ENCODE measurements at regions not wholly inside any gene's neighbourhood (a gene's known extent, or its start where the extent isn't known, plus 50 kb on each side); places are given as distances from the start of the nearest gene placed in this dataset.

- DNase-seq (ENCODE audit: low read depth, low spot score) (no peak), FAIRE-seq (no peak)
- Histone ChIP-seq H3K79me2 (ENCODE audit: control insufficient read depth, insufficient read depth, low read length) (no peaks in the 10 kb centered on the region), H3K9me3 (ENCODE audit: control insufficient read depth, low read depth, low read length) (peaks cover 2% of the 10 kb centered on the region), H4K20me1 (ENCODE audit: control insufficient read depth, extremely low read depth, insufficient read depth, low read length) (no peaks in the 10 kb centered on the region), H3K4me3 (ENCODE audit: control insufficient read depth in 2 of 3, extremely low read depth in 1 of 3, insufficient read depth in 2 of 3, low read depth in 1 of 3, low read length in 3 of 3) (no peak overlapping the region), H3K9ac (ENCODE audit: control insufficient read depth, extremely low read depth, insufficient read depth, low read length) (no peak overlapping the region), H2AFZ (ENCODE audit: control insufficient read depth, low read length) (no peak overlapping the region), H3K9me1 (ENCODE audit: control insufficient read depth, extremely low read depth, insufficient read depth, low read length) (no peaks in the 10 kb centered on the region), H3K27me3 (ENCODE audit: control insufficient read depth, extremely low read depth, insufficient read depth, low read length) (no peaks in the 10 kb centered on the region), H3K4me1 (ENCODE audit: control insufficient read depth, extremely low read depth, insufficient read depth, low read length) (no peaks in the 10 kb centered on the region), H3K4me2 (ENCODE audit: control insufficient read depth, extremely low read depth, insufficient read depth, low read depth, low read length) (no peak overlapping the region), H3K27ac (ENCODE audit: control insufficient read depth, insufficient read depth, low read length) (no peak overlapping the region), H3K36me3 (ENCODE audit: control insufficient read depth in 2 of 2, extremely low read depth in 1 of 2, insufficient read depth in 2 of 2, low read length in 2 of 2) (no peaks in the 10 kb centered on the region)
- dilution Hi-C loops (cut with MboI; ENCODE audit: extremely low pct_ligation_motif_present, low sequenced_read_pairs): no loop called here
- no peak for TF ChIP-seq CTCF (optimal IDR thresholded peaks at IDR 0.05 in 1 of 3, IDR thresholded peaks at IDR 0.05 in 1 of 3, conservative IDR thresholded peaks at IDR 0.05 in 1 of 3; ENCODE audit: extremely low read depth in 1 of 3, insufficient read depth in 2 of 3, low read length in 3 of 3)
Observed at GRCh38 chr2:223210489-223210888, 158.5 kb downstream of the KCNE4 start.

- Histone ChIP-seq H3K79me2 (ENCODE audit: control insufficient read depth, insufficient read depth, low read length) (no peaks in the 10 kb centered on the region), H3K4me2 (ENCODE audit: control insufficient read depth, extremely low read depth, insufficient read depth, low read depth, low read length) (no peak overlapping the region), H3K27ac (ENCODE audit: control insufficient read depth, insufficient read depth, low read length) (no peak overlapping the region), H4K20me1 (ENCODE audit: control insufficient read depth, extremely low read depth, insufficient read depth, low read length) (no peaks in the 10 kb centered on the region), H3K4me3 (ENCODE audit: control insufficient read depth in 2 of 3, extremely low read depth in 1 of 3, insufficient read depth in 2 of 3, low read depth in 1 of 3, low read length in 3 of 3) (no peak overlapping the region), H3K9me1 (ENCODE audit: control insufficient read depth, extremely low read depth, insufficient read depth, low read length) (no peaks in the 10 kb centered on the region), H3K9me3 (ENCODE audit: control insufficient read depth, low read depth, low read length) (peaks cover 2% of the 10 kb centered on the region), H3K27me3 (ENCODE audit: control insufficient read depth, extremely low read depth, insufficient read depth, low read length) (no peaks in the 10 kb centered on the region), H2AFZ (ENCODE audit: control insufficient read depth, low read length) (no peak overlapping the region), H3K9ac (ENCODE audit: control insufficient read depth, extremely low read depth, insufficient read depth, low read length) (no peak overlapping the region), H3K36me3 (ENCODE audit: control insufficient read depth in 2 of 2, extremely low read depth in 1 of 2, insufficient read depth in 2 of 2, low read length in 2 of 2) (no peaks in the 10 kb centered on the region), H3K4me1 (ENCODE audit: control insufficient read depth, extremely low read depth, insufficient read depth, low read length) (no peaks in the 10 kb centered on the region)
- FAIRE-seq (no peak), DNase-seq (ENCODE audit: low read depth, low spot score) (no peak)
- dilution Hi-C loops (cut with MboI; ENCODE audit: extremely low pct_ligation_motif_present, low sequenced_read_pairs): no loop called here
- TF ChIP-seq CTCF (optimal IDR thresholded peaks at IDR 0.05 in 1 of 3, IDR thresholded peaks at IDR 0.05 in 1 of 3, conservative IDR thresholded peaks at IDR 0.05 in 1 of 3; ENCODE audit: extremely low read depth in 1 of 3, insufficient read depth in 2 of 3, low read length in 3 of 3) (no peak), EZH2 (IDR thresholded peaks at IDR 0.05; ENCODE audit: low read length) (no peak)
Observed at GRCh38 chr2:223214394-223215253, 162.6 kb downstream of the KCNE4 start.

Data from keratinocyte (primary cell).